GM12874 (cell line): ENCODE measurements at regions not wholly inside any gene's neighbourhood (a gene's known extent, or its start where the extent isn't known, plus 50 kb on each side); places are given as distances from the start of the nearest gene placed in this dataset.

ENCODE experiments used
- CTCF ChIP-seq: IDR thresholded peaks from 2 replicates; pipeline ENCODE4 v1.5.1; 2011; ENCODE audit warnings: low read depth, mild to moderate bottlenecking, control low read depth, low read length, moderate library complexity; ENCODE audit not compliant: insufficient read depth

GRCh38 chr10:43943818-43944360, 295.2 kb upstream of the ZNF32 start:
- no peak for TF ChIP-seq CTCF

DNA sequence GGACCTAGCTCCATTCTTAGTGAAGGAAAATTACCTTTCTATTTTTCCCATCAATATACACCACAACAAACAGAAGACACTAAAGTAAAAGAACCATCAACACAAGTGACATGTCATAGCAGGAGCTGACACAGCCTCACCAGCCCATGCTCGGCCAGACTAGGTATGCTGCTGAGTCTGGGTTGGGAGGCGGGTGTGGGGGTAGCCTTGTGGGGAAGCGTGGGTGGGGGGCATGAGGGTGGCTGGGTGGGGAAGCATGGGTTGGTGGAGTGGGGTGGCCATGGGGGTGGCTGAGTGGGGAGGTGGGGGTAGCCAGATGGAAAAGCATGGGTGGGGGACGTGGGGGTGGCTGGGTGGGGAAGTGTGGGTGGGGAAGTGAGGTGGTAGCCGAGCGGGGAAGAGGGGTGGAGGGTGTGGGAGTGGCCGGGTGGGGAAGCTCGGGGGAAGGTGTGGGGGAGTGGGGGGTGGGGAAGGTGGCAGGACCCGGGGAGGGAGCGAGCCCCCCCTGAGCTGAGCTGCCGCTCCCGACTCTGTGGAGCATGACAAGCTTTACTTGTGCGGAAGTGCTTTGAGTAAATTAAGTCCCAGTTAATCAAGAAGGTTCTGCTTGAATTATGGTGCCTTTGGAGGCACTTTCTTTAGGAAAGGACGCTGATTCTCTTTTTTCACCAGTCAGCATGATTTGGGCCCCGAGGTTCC, 294.6 kb upstream of the ZNF32 start:
- TF ChIP-seq CTCF: no peak

- TF ChIP-seq CTCF: no peak
Observed at GRCh38 chr10:43942096-43942850, 293.6 kb upstream of the ZNF32 start.

- TF ChIP-seq CTCF: no peak
Observed at GRCh38 chr10:43940898-43941837, 292.5 kb upstream of the ZNF32 start.

- TF ChIP-seq CTCF: no peak
Observed at GRCh38 chr10:43939939-43940820, 291.5 kb upstream of the ZNF32 start.

DNA sequence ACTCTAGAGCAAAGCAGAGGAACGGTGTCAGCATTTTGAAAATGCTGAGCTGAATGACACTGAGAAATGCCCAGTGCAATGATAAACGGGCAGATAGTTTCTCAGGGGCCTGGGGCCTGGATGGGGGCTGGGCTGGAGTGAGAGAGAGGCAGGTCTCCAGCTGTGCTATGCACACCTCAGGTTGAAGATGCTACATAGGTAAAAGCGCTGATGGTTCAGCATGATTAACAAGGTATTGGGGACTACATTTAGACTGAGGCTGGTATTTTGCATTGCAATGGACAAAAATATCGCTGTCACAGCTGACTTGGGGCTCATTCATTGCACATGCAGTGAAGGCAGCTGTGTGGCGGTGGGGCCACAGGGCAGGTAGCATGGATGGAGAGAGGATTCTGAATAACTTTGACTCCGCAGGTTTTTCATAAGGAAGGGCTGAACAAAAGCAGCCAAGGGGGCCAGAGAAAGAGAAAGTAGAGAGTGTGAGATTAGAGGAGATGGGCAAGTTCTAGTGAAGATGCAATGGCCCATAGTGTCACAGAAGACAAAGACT, 290.8 kb upstream of the ZNF32 start:
- no peak for TF ChIP-seq CTCF
